Erythroblast (primary cell): ENCODE measurements at regions not wholly inside any gene's neighbourhood (a gene's known extent, or its start where the extent isn't known, plus 50 kb on each side); places are given as distances from the start of the nearest gene placed in this dataset.

ENCODE experiments used
- GATA1 ChIP-seq: IDR thresholded peaks from 2 replicates; pipeline ENCODE4 v1.6.1; 2011; ENCODE audit warnings: low read depth, mild to moderate bottlenecking, control low read depth, low read length, moderate library complexity
- POLR2A ChIP-seq: IDR thresholded peaks from 2 replicates; pipeline ENCODE4 v1.6.1; 2011; ENCODE audit warnings: mild to moderate bottlenecking, low read length

- TF ChIP-seq POLR2A (no peak), GATA1 (no peak)
Observed at GRCh38 chr20:60288945-60289344, 330.7 kb downstream of the CDH26 start.
